K562 (cell line): ENCODE measurements at regions not wholly inside any gene's neighbourhood (a gene's known extent, or its start where the extent isn't known, plus 50 kb on each side); places are given as distances from the start of the nearest gene placed in this dataset.

Source experiments
- ATAC-seq: fragments of 200-7000 bp; cut with Tn5 transposase; 3 replicates; pipeline ENCODE4 v1.9.1; 2020; ENCODE audit warnings: moderate library complexity
- BruUV-seq: library from RNA; stranded (reverse); fragments of 400-500 nt; replicated peaks from 2 replicates; lab custom pipeline; 2021; lab: Mats Ljungman, UMichigan
- CTCF ChIA-PET: fragments of 300-600 bp; formaldehyde crosslinking; extraction: SDS; loops from one replicate; lab custom pipeline; 2021; ENCODE audit warnings: low intra/inter-chr PET ratio; lab: Yijun Ruan, JAX
- POLR2A ChIA-PET: fragments of 300-600, 350-650 bp; sonication (Branson Sonifier 250); formaldehyde crosslinking; extraction: SDS; loops from one replicate; lab custom pipeline; 2021; ENCODE audit warnings: antibody characterized with exemption, inconsistent platforms; lab: Yijun Ruan, JAX
- DNase-seq, 4 experiments: peaks; one replicate each; pipeline versions ENCODE4 v3.0.0 to v3.0.0-alpha.2; 2011 to 2018; ENCODE audit warnings: low spot score in 3 of 4, mixed read lengths in 3 of 4; ENCODE audit errors: extremely low read depth in 1 of 4
- FAIRE-seq: peaks from 2 replicates; lab custom pipeline; 2011; peaks lifted over from hg19 to GRCh38; lab: Jason Lieb, UNC
- H2AFZ ChIP-seq: 2 replicates; pipeline ENCODE4 v1.6.0; 2011; ENCODE audit warnings: low read depth, low read length, control low read depth, inconsistent platforms
- H3K27ac ChIP-seq: fragments of 200-600 bp; 3 replicates; pipeline ENCODE4 v1.8.0; 2011; ENCODE audit warnings: low read depth, mild to moderate bottlenecking, control low read depth, inconsistent platforms, low read length, moderate library complexity, mixed read lengths; ENCODE audit errors: extremely low read depth
- H3K27me3 ChIP-seq, 2 experiments: fragments of 300-600 bp in 1 of 2; 2 replicates in 1 of 2; 3 replicates in 1 of 2; pipeline versions ENCODE4 v1.6.0 to v1.8.0; 2011; ENCODE audit warnings: inconsistent platforms in 2 of 2, low read length in 2 of 2, mild to moderate bottlenecking in 1 of 2, mixed read lengths in 1 of 2, moderate library complexity in 1 of 2; ENCODE audit not compliant: control insufficient read depth in 2 of 2, insufficient read depth in 2 of 2
- H3K36me3 ChIP-seq: fragments of 300-600 bp; 3 replicates; pipeline ENCODE4 v1.8.0; 2011; ENCODE audit warnings: mild to moderate bottlenecking, low read length, inconsistent platforms; ENCODE audit not compliant: control insufficient read depth, insufficient read depth
- H3K4me1 ChIP-seq, 2 experiments: fragments of 200-600 bp in 1 of 2; replicated peaks in 1 of 2; 2 replicates in 1 of 2; 3 replicates in 1 of 2; pipeline versions ENCODE4 v1.5.1 to v1.8.0; 2011; ENCODE audit warnings: inconsistent platforms in 2 of 2, low read length in 2 of 2, mild to moderate bottlenecking in 1 of 2, mixed read lengths in 1 of 2, moderate library complexity in 1 of 2; ENCODE audit not compliant: control insufficient read depth in 2 of 2, insufficient read depth in 2 of 2
- H3K4me2 ChIP-seq: 2 replicates; pipeline ENCODE4 v1.6.1; 2011; ENCODE audit warnings: low read length, control low read depth, inconsistent platforms, mixed read lengths; ENCODE audit not compliant: insufficient read depth
- H3K4me3 ChIP-seq: fragments of 200-600 bp; sonication (generic), shearing (Covaris generic); 2 replicates; pipeline ENCODE4 v1.5.1; 2016; ENCODE audit warnings: control low read depth, inconsistent platforms
- H3K79me2 ChIP-seq: fragments of 200-600 bp; 3 replicates; pipeline ENCODE4 v1.8.0; 2011; ENCODE audit warnings: low read length, inconsistent platforms; ENCODE audit not compliant: control insufficient read depth, insufficient read depth
- H3K9ac ChIP-seq, 2 experiments: 2 replicates each; pipeline versions ENCODE4 v1.6.0 to v1.6.1; 2011; ENCODE audit warnings: low read depth in 2 of 2, low read length in 2 of 2, control low read depth in 1 of 2, inconsistent platforms in 1 of 2, mild to moderate bottlenecking in 1 of 2, mixed read lengths in 1 of 2; ENCODE audit not compliant: insufficient read depth in 1 of 2
- H3K9me1 ChIP-seq: one replicate; pipeline ENCODE4 v1.6.0; 2011; ENCODE audit warnings: inconsistent platforms, mild to moderate bottlenecking, low read length, moderate library complexity; ENCODE audit not compliant: control insufficient read depth, insufficient read depth
- H3K9me3 ChIP-seq: replicated peaks from 2 replicates; pipeline ENCODE4 v1.5.1; 2011; ENCODE audit warnings: low read depth, low read length, inconsistent platforms; ENCODE audit not compliant: control insufficient read depth, insufficient read depth
- H4K20me1 ChIP-seq: replicated peaks from 2 replicates; pipeline ENCODE4 v1.6.1; 2011; ENCODE audit warnings: low read length, inconsistent platforms, mixed read lengths; ENCODE audit not compliant: control insufficient read depth, insufficient read depth
- BRCA1 ChIP-seq, 2 experiments: fragments of 450-650 bp in 1 of 2; sonication (generic) in 1 of 2; formaldehyde crosslinking in 1 of 2; IDR thresholded peaks; 2 replicates each; pipeline versions ENCODE4 v1.5.0 to v1.6.1; 2017 to 2020; ENCODE audit warnings: mild to moderate bottlenecking in 1 of 2, missing genetic modification reagents in 1 of 2
- CEBPG ChIP-seq, 3 experiments: fragments of 200-800 bp in 1 of 3; sonication (Bioruptor generic) in 1 of 3; sonication (generic) in 1 of 3; formaldehyde crosslinking in 1 of 3; IDR thresholded peaks in 2 of 3; conservative IDR thresholded peaks in 1 of 3; 2 replicates each; pipeline versions ENCODE4 v1.6.1 to v1.8.0; 2016 to 2022; ENCODE audit warnings: missing compliant biosample characterization in 2 of 3, missing genetic modification characterization in 2 of 3, mild to moderate bottlenecking in 1 of 3, missing genetic modification reagents in 1 of 3
- HMG20A ChIP-seq: fragments of 450-650 bp; formaldehyde crosslinking; conservative IDR thresholded peaks from 2 replicates; pipeline ENCODE4 v1.4.0; 2020; ENCODE audit warnings: mild to moderate bottlenecking, mixed read lengths
- MCM7 ChIP-seq, 2 experiments: fragments of 450-650 bp; IDR thresholded peaks; 2 replicates each; pipeline ENCODE4 v1.6.1; 2016 to 2018
- MED1 ChIP-seq: sonication (generic); formaldehyde crosslinking; IDR thresholded peaks from 2 replicates; pipeline ENCODE4 v1.8.1; 2023; ENCODE audit warnings: missing genetic modification reagents, borderline replicate concordance
- NUFIP1 ChIP-seq: fragments of 450-650 bp; IDR thresholded peaks from 2 replicates; pipeline ENCODE4 v1.6.1; 2018; ENCODE audit not compliant: partially characterized antibody
- STAT5B ChIP-seq: fragments of 250-450 bp; sonication (Bioruptor Pico); IDR thresholded peaks from 2 replicates; pipeline ENCODE4 v1.8.0; 2021; ENCODE audit warnings: mild to moderate bottlenecking, inconsistent platforms
- ZBTB17 ChIP-seq: fragments of 450-650 bp; formaldehyde crosslinking; IDR thresholded peaks from 2 replicates; pipeline ENCODE4 v1.4.0; 2020; ENCODE audit warnings: mild to moderate bottlenecking
- ZNF77 ChIP-seq: fragments of 250-450 bp; sonication (Bioruptor Pico); IDR thresholded peaks from 2 replicates; pipeline ENCODE4 v1.5.0; 2020
- whole genome bisulfite sequencing: fragments of 100-300 bp; shearing (Covaris generic); methylation state at CpG from one replicate; pipeline ENCODE4 v1.1.6; 2016; ENCODE audit warnings: low coverage, mixed read lengths; ENCODE audit not compliant: insufficient coverage; ENCODE audit errors: missing lambda C conversion rate; 5-methylcytosine and 5-hydroxymethylcytosine counted together
- in situ Hi-C: fragments of 300-500 bp; cut with MboI; formaldehyde crosslinking; loops from 4 replicates; pipeline ENCODE4 v1.15.0; 2018; ENCODE audit warnings: inconsistent platforms, mixed read lengths
- intact Hi-C: fragments of 100-400 bp; cut with micrococcal nuclease; formaldehyde crosslinking; loops from 2 replicates; pipeline ENCODE4 v1.14.2; 2022
- TF ChIP-seq, protein P1 (sequence below), 2 experiments: IDR thresholded peaks; 2 replicates each; pipeline ENCODE4 v1.6.1; 2012; ENCODE audit warnings: improper control_type of control experiment in 2 of 2, low read depth in 2 of 2, low read length in 2 of 2, borderline replicate concordance in 1 of 2
- TF ChIP-seq, protein P2 (sequence below): sonication (generic); formaldehyde crosslinking; IDR thresholded peaks from 2 replicates; pipeline ENCODE4 v1.4.0; 2020; ENCODE audit warnings: mild to moderate bottlenecking, missing genetic modification reagents
- TF ChIP-seq, protein P3 (sequence below): sonication (generic); formaldehyde crosslinking; IDR thresholded peaks from 2 replicates; pipeline ENCODE4 v1.8.1; 2023; ENCODE audit warnings: mild to moderate bottlenecking, missing genetic modification reagents, moderate library complexity
- TF ChIP-seq, protein P4 (sequence below): sonication (generic); IDR thresholded peaks from 2 replicates; pipeline ENCODE4 v1.6.1; 2016

DNA sequence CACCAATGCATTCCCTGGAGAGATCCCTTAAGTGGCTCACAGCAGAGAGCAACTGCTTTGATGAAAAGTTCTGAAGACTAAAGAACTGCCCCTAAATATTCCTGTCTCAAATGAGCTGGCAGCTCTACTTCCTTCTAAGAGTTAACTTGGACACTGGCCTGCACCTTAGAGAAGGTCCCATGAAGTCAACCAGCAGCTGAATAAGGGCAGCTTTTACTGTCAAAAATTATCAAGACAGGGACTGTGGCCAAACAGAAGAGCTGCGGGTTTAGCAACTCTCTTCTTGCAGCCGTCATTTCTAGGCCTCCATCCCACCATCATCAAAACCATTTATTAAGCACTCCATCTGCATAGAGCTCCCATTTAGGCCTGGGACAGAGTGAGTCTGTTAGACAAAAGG is 491.1 kb upstream of the TSHZ3 start:
- Histone ChIP-seq H3K4me1 (no peaks in the 10 kb centered on the region), H2AFZ (no peak overlapping the region), H3K4me3 (no peak overlapping the region), H4K20me1 (no peaks in the 10 kb centered on the region), H3K36me3 (no peaks in the 10 kb centered on the region), H3K4me2 (no peak overlapping the region), H3K27me3 (no peaks in the 10 kb centered on the region), H3K79me2 (no peaks in the 10 kb centered on the region), H3K27ac (no peak overlapping the region), H3K9me1 (no peaks in the 10 kb centered on the region), H3K9ac (no peak overlapping the region), H3K9me3 (no peaks in the 10 kb centered on the region)
- BruUV-seq: no TSS peak
- in situ Hi-C loops: no loop called here
- 0% methylated on average over 2 of the region's 2 CpGs for WGBS
- POLR2A ChIA-PET: no interaction called here
- intact Hi-C loops: no loop called here
- DNase-seq (no peak), FAIRE-seq (no peak), ATAC-seq (no peak)
- CTCF ChIA-PET: no interaction called here
- TF ChIP-seq, protein P1, sequence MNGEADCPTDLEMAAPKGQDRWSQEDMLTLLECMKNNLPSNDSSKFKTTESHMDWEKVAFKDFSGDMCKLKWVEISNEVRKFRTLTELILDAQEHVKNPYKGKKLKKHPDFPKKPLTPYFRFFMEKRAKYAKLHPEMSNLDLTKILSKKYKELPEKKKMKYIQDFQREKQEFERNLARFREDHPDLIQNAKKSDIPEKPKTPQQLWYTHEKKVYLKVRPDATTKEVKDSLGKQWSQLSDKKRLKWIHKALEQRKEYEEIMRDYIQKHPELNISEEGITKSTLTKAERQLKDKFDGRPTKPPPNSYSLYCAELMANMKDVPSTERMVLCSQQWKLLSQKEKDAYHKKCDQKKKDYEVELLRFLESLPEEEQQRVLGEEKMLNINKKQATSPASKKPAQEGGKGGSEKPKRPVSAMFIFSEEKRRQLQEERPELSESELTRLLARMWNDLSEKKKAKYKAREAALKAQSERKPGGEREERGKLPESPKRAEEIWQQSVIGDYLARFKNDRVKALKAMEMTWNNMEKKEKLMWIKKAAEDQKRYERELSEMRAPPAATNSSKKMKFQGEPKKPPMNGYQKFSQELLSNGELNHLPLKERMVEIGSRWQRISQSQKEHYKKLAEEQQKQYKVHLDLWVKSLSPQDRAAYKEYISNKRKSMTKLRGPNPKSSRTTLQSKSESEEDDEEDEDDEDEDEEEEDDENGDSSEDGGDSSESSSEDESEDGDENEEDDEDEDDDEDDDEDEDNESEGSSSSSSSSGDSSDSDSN (IDR thresholded peaks at IDR 0.05; ENCODE audit: borderline replicate concordance in 1 of 2, low read depth in 2 of 2, low read length in 2 of 2): no peak
- TF ChIP-seq, protein P2, sequence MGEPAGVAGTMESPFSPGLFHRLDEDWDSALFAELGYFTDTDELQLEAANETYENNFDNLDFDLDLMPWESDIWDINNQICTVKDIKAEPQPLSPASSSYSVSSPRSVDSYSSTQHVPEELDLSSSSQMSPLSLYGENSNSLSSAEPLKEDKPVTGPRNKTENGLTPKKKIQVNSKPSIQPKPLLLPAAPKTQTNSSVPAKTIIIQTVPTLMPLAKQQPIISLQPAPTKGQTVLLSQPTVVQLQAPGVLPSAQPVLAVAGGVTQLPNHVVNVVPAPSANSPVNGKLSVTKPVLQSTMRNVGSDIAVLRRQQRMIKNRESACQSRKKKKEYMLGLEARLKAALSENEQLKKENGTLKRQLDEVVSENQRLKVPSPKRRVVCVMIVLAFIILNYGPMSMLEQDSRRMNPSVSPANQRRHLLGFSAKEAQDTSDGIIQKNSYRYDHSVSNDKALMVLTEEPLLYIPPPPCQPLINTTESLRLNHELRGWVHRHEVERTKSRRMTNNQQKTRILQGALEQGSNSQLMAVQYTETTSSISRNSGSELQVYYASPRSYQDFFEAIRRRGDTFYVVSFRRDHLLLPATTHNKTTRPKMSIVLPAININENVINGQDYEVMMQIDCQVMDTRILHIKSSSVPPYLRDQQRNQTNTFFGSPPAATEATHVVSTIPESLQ (CRISPR knock-in tag): no peak
- TF ChIP-seq MED1 (no peak), ZBTB17 (no peak), BRCA1 (IDR thresholded peaks at IDR 0.05) (no peak), BRCA1 (CRISPR knock-in tag; IDR thresholded peaks at IDR 0.05) (no peak), MCM7 (IDR thresholded peaks at IDR 0.05) (no peak), CEBPG (CRISPR knock-in tag; IDR thresholded peaks at IDR 0.05) (no peak), CEBPG (tag; conservative IDR thresholded peaks at IDR 0.05 in 1 of 2, IDR thresholded peaks at IDR 0.05 in 1 of 2) (no peak), ZNF77 (CRISPR knock-in tag) (no peak), NUFIP1 (no peak), STAT5B (CRISPR knock-in tag) (no peak), HMG20A (no peak)
- TF ChIP-seq, protein P3, sequence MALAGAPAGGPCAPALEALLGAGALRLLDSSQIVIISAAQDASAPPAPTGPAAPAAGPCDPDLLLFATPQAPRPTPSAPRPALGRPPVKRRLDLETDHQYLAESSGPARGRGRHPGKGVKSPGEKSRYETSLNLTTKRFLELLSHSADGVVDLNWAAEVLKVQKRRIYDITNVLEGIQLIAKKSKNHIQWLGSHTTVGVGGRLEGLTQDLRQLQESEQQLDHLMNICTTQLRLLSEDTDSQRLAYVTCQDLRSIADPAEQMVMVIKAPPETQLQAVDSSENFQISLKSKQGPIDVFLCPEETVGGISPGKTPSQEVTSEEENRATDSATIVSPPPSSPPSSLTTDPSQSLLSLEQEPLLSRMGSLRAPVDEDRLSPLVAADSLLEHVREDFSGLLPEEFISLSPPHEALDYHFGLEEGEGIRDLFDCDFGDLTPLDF (CRISPR knock-in tag): no peak
- TF ChIP-seq, protein P4, sequence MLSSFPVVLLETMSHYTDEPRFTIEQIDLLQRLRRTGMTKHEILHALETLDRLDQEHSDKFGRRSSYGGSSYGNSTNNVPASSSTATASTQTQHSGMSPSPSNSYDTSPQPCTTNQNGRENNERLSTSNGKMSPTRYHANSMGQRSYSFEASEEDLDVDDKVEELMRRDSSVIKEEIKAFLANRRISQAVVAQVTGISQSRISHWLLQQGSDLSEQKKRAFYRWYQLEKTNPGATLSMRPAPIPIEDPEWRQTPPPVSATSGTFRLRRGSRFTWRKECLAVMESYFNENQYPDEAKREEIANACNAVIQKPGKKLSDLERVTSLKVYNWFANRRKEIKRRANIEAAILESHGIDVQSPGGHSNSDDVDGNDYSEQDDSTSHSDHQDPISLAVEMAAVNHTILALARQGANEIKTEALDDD: no peak
